Choroid plexus epithelial cell (primary cell): ENCODE measurements at regions not wholly inside any gene's neighbourhood (a gene's known extent, or its start where the extent isn't known, plus 50 kb on each side); places are given as distances from the start of the nearest gene placed in this dataset.
"Not testable (repeated sequence)": the region's sequence is repeated elsewhere in the genome, so short reads cannot be mapped to it uniquely, and the experiment has no call there.

ENCODE experiments used
- DNase-seq: peaks from one replicate; pipeline ENCODE4 v3.0.0-alpha.2; 2010; ENCODE audit warnings: low read depth
- H3K4me3 ChIP-seq: 2 replicates; pipeline ENCODE4 v1.5.1; 2011; ENCODE audit warnings: low read depth, mild to moderate bottlenecking, control low read depth, low read length, moderate library complexity
- CTCF ChIP-seq: conservative IDR thresholded peaks from 2 replicates; pipeline ENCODE4 v1.5.1; 2011; ENCODE audit warnings: low read depth, mild to moderate bottlenecking, control low read depth, inconsistent platforms, low read length, moderate library complexity

GRCh38 chr16:19967561-19967960 is 82.9 kb upstream of the GPRC5B start:
- TF ChIP-seq CTCF, result no peak
- no peak overlapping the region for H3K4me3 ChIP-seq

GRCh38 chr16:19963301-19963700 is 78.7 kb upstream of the GPRC5B start:
- no peak for DNase-seq
- H3K4me3 ChIP-seq, result no peak overlapping the region
- no peak for TF ChIP-seq CTCF

More at GRCh38 chr16:19967561-19967960, 82.9 kb upstream of the GPRC5B start:
- no peak for DNase-seq

GRCh38 chr16:19960183-19960582 is 75.5 kb upstream of the GPRC5B start:
- no peak for DNase-seq
- TF ChIP-seq CTCF, result no peak

GRCh38 chr16:19959736-19960135 is 75.1 kb upstream of the GPRC5B start:
- H3K4me3 ChIP-seq, result no peak overlapping the region
- no peak for TF ChIP-seq CTCF
- DNase-seq, result no peak

More at GRCh38 chr16:19960183-19960582, 75.5 kb upstream of the GPRC5B start:
- H3K4me3 ChIP-seq, result no peak overlapping the region

GRCh38 chr16:19955896-19956295 is 71.2 kb upstream of the GPRC5B start:
- DNase-seq, H3K4me3 ChIP-seq: not testable (repeated sequence)

GRCh38 chr16:19955084-19955483 is 70.4 kb upstream of the GPRC5B start:
- H3K4me3 ChIP-seq, DNase-seq: not testable (repeated sequence)

GRCh38 chr16:19948186-19949104 is 63.8 kb upstream of the GPRC5B start:
- no peak for TF ChIP-seq CTCF
- DNase-seq, result no peak
- no peak overlapping the region for H3K4me3 ChIP-seq

- no peak for DNase-seq
Observed at GRCh38 chr16:19945934-19946333, 61.3 kb upstream of the GPRC5B start.

More at GRCh38 chr16:19945934-19946333, 61.3 kb upstream of the GPRC5B start:
- no peak for TF ChIP-seq CTCF
- H3K4me3 ChIP-seq, result no peak overlapping the region
